ENCODE measurements at regions not wholly inside any gene's neighbourhood (a gene's known extent, or its start where the extent isn't known, plus 50 kb on each side); places are given as distances from the start of the nearest gene placed in this dataset.
"Not testable (repeated sequence)": the region's sequence is repeated elsewhere in the genome, so short reads cannot be mapped to it uniquely, and the experiment has no call there.

DNA sequence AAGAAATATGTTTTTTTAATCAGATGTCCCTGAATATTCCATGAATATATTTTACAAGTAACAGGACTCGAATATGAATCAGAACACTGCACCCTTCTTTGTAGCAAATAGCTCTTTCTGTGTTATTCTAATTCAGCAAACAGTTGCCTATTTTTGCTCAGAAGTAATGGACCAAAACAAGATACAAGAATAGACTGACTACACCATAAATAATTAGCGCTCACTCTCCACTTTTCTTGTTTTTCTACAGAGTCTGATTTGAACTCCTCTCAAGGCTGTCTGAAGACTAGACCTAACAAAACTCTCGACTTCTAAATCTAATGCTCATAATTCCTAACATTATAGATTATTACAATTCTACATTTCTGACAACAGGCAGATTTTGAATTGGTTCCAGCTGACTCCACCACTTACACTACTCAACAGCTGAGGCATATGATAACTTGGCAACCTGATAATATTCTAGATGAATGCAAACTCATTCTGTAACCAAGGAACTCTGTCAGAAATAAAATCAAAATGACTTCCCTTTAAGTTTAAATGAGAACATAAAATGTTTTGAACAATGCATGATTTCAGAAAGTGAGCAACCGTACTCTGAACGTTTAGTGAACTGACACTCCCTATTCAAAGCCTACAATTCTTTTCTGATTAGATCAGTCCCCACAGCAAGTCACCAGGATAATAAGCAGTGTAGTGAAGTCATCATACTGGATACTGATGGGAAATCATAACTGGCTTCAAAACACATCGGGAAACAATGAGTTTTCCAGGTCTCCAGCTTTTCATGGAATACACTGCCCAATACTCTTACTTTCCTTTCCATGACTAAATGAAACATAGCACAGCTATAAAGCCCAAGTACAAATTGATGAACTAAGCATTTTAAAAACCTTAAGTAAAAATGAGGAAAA, 114.2 kb upstream of the BEND6 start:
- DNase-seq (ENCODE audit: low read depth in 2 of 3, low spot score in 2 of 3) = peak in 1 of 3 donors; percentile 70

DNA sequence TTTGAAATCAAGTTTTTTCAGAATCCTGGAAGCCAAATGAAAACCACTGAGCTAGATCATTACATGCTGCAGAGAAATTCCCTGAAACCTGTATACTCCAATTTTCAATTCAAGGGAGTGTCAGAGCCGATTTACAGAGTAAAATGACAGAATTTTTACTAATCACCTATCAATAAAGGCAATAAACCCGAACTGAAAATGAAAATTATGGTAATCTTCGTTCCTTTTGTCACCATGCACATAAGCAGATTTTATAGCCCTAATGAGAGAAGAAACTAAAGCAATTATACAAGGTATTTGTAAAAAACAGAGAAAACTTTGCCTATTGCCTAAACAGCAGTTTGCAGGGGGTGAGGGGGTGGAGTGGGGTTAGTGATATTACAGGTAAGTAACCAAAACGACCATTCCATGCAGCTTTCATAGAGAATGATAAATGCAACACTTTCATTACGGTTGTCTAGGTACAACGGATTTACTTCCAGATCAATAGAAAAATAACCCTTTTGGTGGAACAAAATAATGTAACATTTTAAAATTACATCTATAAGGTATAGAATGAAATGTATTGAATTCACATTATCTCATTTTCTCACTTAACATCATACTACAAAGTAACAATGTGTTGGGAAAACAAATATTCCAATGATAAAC, 115.2 kb upstream of the BEND6 start:
- no peak for DNase-seq (ENCODE audit: low read depth in 2 of 3, low spot score in 2 of 3)

DNA sequence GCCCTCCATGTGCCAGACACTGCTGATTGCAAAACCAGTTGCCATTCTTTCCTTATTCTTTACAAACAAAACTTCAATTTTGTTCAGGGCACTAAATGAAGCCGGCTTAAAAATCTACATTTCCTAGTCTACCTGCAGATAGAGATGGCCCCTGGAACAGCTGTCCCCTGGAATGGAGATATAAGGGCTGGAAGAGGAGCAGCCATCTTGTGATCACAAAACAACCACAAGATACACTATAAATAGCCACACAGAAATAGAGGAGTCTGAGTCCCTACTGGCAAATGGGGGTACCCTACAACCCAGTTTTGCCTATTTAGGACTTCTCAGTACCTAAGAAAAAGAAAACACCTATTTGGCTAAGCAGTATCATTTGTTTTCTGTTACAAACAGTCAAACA, 115.9 kb upstream of the BEND6 start:
- no peak for DNase-seq (ENCODE audit: low read depth in 2 of 3, low spot score in 2 of 3)

DNA sequence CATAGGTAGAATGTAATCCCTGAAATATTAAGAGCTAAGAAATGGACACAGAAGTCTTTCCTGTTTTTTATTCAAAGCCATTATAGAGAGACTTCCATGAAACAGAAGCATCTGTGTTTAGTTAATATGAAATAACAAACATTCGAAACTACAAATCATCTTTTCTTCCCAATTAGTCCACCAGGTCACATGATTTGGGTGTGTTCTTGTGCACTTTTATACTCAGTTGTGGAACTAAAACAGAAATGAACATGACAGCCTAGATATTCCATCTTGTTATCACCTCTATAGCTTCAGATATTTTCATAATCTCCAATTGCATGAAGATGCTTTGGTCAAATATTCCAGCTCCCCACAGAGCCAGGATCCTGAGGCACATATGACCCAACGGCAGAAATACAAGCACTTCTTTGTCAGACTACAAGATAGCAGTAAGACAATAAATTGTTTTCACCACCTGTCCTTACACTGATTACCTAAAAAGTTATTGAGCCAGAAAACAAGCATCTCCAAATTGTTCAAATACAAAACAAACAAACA, 116.8 kb upstream of the BEND6 start:
- DNase-seq (ENCODE audit: low read depth in 2 of 3, low spot score in 2 of 3) = no peak

DNA sequence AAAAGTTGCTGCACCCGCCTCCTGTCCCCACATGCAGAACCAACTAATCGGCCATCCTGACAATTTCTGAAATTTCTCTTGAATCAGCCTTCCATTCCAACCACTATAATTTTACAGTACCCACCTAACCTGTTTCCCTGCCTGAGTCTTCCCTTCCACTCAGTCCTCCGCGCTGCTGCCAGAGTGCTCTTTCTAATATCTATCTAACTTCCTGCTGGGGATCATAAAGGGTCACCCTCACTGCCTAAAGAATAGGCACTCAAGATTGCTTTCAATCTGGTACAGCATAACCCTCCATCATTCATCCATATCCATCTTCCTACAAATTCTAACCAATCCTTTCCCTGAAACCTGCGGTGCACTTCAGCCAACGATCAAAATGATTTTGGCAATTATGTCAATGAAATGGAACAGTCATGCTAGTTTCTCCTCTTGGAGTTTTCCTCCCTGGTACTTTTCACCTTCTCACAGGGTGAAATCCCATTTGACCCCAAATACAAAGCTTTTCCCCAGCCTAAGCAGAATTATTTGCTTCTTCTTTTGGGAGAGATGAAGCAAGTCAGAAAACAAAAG, 117.5 kb upstream of the BEND6 start:
- no peak for DNase-seq (ENCODE audit: low read depth in 2 of 3, low spot score in 2 of 3)

DNA sequence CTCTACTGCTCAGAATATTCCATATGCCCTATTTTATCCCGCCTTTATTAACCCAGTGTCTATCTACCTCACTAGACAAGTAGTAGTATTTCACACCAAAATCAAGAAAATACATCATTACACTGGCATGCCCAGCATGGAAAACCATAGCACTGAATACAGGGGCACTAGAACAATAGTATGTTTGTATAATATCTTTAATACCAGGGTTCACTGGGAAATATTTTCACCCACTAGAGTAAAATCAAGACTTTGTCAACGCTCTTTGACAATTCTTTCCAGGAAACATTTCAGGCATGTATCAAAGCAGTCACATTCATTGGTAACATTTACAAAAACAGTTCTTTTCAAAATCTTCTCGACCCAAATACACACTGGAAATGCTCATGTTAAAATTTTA, 119.3 kb upstream of the BEND6 start:
- no peak for DNase-seq (ENCODE audit: low read depth in 2 of 3, low spot score in 2 of 3)

DNA sequence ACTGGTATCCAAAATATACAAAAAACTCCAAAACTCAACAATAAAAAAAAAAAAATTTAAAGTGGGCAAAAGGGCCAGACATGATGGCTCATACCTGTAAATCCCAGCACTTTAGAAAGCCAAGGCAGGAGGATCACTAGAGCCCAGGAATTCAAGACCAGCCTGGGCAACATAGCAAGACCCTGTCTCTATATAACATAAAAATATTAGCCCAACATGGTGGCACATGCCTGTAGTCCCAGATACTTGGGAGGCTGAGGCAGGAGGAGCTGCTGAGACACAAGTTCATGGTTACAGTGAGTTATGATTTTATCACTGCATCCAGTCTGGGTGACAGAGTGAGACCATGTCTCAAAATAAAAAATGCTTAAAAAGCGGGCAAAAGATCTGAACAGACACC, 121.0 kb upstream of the BEND6 start:
- no peak for DNase-seq (ENCODE audit: low read depth in 2 of 3, low spot score in 2 of 3)

DNA sequence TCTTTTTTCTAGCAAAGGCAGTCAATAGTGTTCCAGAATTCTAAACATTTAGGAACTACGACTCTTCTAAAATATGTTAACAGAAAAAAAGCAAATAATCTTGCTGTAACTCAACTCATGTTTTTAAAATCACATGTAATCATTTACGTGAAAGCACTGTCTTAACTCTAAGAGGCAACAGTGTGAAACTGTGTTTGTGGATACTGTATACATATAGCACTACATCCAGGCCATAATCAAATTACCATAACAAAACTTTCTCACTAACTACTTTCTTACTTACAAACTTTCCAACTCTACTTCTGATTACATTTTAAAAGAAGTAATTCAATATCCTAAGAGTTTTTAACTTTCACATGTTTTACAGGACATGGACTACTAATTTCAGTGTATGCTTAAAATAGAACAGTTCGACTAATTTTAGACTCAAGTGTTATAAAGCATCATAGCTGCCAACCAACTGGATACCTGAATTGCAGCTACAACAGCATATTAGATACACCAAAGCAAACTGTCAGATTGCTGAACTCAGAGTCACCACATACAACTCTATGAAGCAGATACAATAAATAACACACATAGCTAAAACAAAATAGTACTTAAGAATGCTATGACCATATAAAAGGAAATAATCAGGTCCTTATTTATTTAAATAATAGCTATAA, 121.6 kb upstream of the BEND6 start:
- DNase-seq (ENCODE audit: low read depth in 2 of 3, low spot score in 2 of 3) = no peak

DNA sequence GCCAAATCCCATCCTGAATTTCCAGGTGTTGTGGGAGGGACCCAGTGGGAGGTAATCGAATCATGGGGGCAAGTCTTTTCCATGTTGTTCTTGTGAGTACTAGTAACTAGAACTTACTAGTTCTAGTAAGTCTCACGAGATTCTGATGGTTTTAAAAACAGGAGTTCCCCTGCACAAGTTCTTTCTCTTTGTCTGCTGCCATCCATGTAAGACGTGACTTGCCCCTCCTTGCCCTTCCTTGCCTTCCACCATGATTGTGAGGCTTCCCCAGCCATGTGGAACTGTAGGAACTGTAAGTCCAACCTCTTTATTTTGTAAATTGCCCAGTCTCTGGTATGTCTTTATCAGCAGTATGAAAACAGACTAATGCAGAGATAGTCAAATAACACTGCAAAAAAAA, 122.7 kb upstream of the BEND6 start:
- DNase-seq (ENCODE audit: low read depth in 2 of 3, low spot score in 2 of 3) = no peak

DNA sequence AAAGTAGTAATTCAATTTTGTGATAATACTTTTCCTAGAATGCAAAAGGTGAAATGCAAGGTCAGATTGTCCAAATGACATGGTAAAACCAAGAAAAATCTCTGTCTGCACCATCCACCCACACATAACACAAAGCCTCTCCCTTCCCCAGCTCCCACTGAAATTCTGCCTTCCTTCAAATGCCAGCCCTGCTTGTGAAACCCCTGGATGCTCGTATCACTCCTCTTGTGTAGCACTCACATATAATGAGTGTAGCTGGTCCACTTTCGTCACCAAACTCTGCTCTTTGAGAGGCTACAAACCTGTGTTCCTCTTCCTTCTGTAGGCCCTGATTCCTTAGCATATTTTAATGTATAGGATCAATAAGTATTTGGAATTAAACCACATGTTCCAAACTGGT, 123.6 kb upstream of the BEND6 start:
- DNase-seq (ENCODE audit: low read depth in 2 of 3, low spot score in 2 of 3) = no peak

DNA sequence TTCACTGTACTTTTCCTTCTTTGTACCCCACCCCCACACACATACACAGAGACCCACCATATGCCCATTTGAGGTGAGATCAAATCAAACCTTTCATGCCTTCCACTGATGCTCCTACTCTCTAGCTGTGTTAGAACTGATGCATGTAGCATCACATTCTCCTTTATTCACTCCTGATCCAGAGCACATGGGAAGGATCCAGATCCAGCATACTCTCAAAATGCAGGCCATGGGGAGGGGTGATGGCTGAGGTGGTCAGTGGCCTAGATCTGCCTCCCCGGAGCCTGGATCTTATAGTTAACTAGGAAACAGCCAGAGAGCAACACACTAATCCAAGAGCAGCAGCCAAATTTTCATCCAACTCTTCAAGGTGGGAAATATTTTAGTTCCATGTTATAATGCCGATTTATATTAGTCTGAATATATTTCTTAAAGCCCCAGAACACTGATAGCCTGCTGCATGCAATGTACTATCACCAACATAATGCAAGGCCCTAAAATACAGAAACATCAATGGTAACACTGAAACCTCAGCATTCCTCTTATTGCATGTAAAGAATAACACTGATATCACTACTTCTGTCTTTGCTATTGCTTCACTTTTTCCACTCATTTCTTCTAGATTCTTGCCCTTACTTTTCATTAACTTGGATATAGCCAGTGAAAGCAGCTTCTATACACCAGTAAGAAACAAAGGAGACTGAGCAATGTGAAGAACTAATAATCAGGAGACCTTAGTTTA, 126.8 kb upstream of the BEND6 start:
- no peak for DNase-seq (ENCODE audit: low read depth in 2 of 3, low spot score in 2 of 3)

DNA sequence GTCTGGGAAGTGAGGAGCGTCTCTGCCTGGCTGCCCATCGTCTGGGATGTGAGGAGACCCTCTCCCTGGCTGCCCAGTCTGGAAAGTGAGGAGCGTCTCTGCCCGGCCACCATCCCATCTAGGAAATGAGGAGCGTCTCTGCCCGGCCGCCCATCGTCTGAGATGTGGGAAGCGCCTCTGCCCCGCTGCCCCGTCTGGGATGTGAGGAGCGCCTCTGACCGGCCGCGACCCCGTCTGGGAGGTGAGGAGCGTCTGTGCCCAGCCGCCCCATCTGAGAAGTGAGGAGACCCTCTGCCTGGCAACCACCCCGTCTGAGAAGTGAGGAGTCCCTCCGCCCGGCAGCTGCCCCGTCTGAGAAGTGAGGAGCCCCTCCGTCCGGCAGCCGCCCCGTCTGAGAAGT, 130.5 kb upstream of the BEND6 start:
- not testable (repeated sequence) for DNase-seq (ENCODE audit: low read depth in 2 of 3, low spot score in 2 of 3)

DNA sequence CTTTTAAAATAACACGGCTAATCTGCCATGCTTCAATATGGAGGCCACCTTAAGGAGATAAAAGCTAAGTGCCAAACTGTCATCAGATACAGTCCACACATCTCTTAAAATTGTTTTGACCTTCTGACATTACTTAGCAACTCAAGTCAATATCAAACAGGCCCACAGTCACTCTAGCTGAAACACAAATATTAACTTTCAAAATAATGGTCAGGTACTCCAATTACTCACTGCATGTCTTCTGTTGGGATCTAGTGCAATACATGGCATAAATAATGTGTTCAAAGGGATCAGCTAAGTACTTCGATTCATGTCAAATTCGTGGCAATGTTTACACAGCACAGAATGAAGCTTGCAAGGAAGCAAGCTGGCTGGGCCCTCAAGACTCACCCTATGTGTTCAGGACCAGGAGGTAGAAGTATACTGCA, 133.9 kb upstream of the BEND6 start:
- no peak for DNase-seq (ENCODE audit: low read depth in 2 of 3, low spot score in 2 of 3)

DNA sequence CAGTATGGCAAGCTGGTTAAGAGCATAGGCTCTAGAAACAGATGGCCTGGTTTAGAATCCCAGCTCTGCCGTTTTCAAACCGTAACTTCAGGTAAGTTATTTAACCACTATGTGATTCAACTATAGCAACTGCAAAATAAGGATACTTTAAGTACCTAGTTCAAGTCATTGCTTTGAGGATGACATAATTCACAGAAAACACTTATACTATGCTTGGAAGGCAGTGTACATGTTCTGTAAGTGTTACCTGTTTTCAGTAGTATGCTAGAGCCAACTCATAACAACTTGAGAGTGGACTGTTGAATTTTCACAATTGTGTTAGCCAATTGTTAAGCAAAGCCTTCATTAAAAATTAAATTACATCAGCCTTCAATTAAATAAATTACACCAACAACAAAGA, 134.8 kb upstream of the BEND6 start:
- no peak for DNase-seq (ENCODE audit: low read depth in 2 of 3, low spot score in 2 of 3)

DNA sequence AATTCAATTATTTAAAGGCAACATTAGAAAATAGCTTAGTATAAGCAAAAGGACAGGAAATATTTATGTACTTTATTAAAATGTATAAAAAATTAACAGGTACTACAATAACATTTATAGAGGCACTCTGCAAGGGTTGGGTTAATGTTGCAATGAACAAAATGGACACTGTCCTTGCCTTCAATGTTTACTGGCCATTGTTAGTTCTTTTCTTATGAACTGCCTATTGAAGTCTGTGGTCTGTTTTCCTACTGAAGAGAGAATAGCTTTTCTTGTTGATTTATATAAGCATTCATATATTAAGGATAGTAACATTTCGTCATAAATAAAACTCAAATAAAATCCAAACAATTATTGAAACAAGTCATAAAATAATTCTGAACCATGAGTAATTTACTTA, 135.3 kb upstream of the BEND6 start:
- DNase-seq (ENCODE audit: low read depth in 2 of 3, low spot score in 2 of 3) = no peak

DNA sequence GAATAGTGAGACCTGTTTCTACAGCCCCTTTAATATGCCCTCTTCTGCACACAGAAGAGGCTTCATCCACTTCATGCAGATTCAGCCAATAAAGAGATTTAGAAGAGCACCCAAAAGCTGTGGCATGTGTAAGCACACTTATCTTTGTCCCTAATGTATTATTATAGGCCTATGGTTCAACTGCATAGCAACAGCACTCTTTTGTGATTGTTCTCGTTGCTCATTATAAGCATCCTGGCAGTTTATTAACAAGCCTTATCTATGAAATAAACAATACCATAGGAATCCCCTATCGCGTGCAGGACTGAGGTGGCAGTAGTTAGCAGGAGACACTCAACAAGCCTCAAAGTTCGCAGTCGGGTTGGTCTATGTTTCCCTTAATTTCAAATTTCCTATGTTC, 138.5 kb upstream of the BEND6 start:
- no peak for DNase-seq (ENCODE audit: low read depth in 2 of 3, low spot score in 2 of 3)

DNA sequence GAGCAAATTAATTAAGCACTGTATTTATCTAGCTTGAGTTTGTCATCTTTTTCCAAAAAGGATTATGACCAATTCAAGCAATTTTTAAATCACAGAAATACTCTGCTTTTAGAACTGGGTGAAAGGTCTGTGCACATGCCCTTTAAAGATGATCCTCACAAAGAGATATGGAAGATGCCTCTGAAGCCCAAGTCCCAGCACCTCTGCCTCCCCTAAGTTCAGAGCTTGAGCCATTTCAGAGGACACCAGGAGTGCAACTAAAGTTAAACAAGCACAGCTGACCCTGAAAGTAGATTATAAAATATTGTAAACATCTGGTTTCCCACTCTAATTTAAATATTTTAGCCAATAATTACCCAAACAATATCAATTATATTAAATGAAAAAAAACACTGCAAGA, 139.5 kb upstream of the BEND6 start:
- no peak for DNase-seq (ENCODE audit: low read depth in 2 of 3, low spot score in 2 of 3)

DNA sequence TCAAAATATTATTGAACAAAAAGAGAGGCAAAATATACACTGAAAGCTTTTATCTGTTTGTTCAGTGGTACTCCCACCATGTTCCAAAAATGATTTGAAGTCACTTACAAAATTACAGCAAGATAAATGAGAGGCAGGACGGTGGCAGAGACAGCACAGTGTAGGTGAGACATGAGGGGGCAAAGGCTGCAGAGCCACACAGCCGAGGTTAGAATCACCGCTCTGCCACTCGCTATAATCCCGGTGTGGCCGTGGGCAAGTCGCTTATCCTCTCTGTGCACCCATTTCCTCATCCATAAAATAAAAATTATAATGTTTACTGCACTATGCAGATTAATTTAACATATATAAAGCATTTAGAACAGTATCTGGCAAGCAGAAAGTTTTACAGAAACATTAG, 140.1 kb upstream of the BEND6 start:
- DNase-seq (ENCODE audit: low read depth in 2 of 3, low spot score in 2 of 3) = no peak

DNA sequence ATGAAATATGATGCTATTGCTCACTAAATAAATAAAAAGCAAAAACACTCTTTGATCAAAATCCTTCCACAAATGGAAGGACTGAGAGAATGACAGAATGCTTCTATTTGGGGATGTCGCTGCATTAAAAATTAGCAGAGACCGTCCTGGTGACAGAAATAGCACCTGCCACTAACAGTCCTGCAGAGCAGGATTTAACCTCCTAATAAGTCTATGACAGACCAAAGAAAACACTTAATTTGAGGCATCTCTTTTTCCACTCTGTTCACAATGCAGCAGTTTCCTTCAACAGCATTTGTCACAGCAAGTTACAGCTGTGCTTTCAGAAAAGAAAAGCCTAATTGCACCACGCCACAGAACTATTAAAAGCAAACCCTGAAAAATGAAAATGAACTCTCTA, 140.6 kb upstream of the BEND6 start:
- DNase-seq (ENCODE audit: low read depth in 2 of 3, low spot score in 2 of 3) = no peak

DNA sequence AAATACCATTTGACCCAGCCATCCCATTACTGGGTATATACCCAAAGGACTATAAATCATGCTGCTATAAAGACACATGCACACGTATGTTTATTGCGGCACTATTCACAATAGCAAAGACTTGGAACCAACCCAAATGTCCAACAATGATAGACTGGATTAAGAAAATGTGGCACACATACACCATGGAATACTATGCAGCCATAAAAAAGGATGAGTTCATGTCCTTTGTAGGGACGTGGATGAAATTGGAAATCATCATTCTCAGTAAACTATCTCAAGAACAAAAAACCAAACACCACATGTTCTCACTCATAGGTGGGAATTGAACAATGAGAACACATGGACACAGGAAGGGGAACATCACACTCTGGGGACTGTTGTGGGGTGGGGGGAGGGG, 142.1 kb upstream of the BEND6 start:
- not testable (repeated sequence) for DNase-seq (ENCODE audit: low read depth in 2 of 3, low spot score in 2 of 3)
